GM23338 (cell line): ENCODE measurements at regions not wholly inside any gene's neighbourhood (a gene's known extent, or its start where the extent isn't known, plus 50 kb on each side); places are given as distances from the start of the nearest gene placed in this dataset.

Experiments
- ATAC-seq: fragments of 200-7000 bp; cut with Tn5 transposase; 3 replicates; pipeline ENCODE4 v1.9.1; 2020
- DNase-seq: peaks from one replicate; pipeline ENCODE4 v3.0.0-alpha.2; 2015; ENCODE audit warnings: low spot score
- H2AFZ ChIP-seq: fragments of 200-600 bp; sonication (generic); 2 replicates; pipeline ENCODE4 v1.8.0; 2016; ENCODE audit warnings: antibody characterized with exemption, mild to moderate bottlenecking, moderate library complexity
- H3F3A ChIP-seq: fragments of 200-600 bp; sonication (generic); replicated peaks from 2 replicates; pipeline ENCODE4 v1.8.0; 2017; ENCODE audit warnings: antibody characterized with exemption, mixed run types, low read depth
- H3K27ac ChIP-seq: fragments of 200-600 bp; sonication (generic); 2 replicates; pipeline ENCODE4 v1.6.1; 2016; ENCODE audit warnings: low read depth
- H3K27me3 ChIP-seq: fragments of 200-600 bp; sonication (generic); 2 replicates; pipeline ENCODE4 v1.8.0; 2016; ENCODE audit warnings: mild to moderate bottlenecking, mixed run types, moderate library complexity; ENCODE audit not compliant: insufficient read depth
- H3K36me3 ChIP-seq: fragments of 200-600 bp; sonication (generic); 2 replicates; pipeline ENCODE4 v1.8.0; 2016; ENCODE audit warnings: mild to moderate bottlenecking; ENCODE audit not compliant: insufficient read depth
- H3K4me1 ChIP-seq: fragments of 200-600 bp; sonication (generic); 2 replicates; pipeline ENCODE4 v1.8.0; 2016; ENCODE audit warnings: mild to moderate bottlenecking, moderate library complexity; ENCODE audit not compliant: insufficient read depth
- H3K4me2 ChIP-seq: fragments of 200-600 bp; sonication (generic); 2 replicates; pipeline ENCODE4 v1.7.1; 2017; ENCODE audit warnings: mixed run types
- H3K4me3 ChIP-seq: fragments of 200-600 bp; sonication (generic); 2 replicates; pipeline ENCODE4 v1.6.1; 2016; ENCODE audit warnings: mixed run types
- H3K79me2 ChIP-seq: fragments of 200-600 bp; sonication (generic); replicated peaks from 2 replicates; pipeline ENCODE4 v1.8.0; 2017; ENCODE audit warnings: mild to moderate bottlenecking; ENCODE audit not compliant: insufficient read depth
- H3K9me2 ChIP-seq: fragments of 200-600 bp; sonication (generic); 2 replicates; pipeline ENCODE4 v1.8.0; 2017; ENCODE audit not compliant: insufficient read depth
- H4K20me1 ChIP-seq: fragments of 200-600 bp; sonication (generic); replicated peaks from 2 replicates; pipeline ENCODE4 v1.8.0; 2017; ENCODE audit warnings: mild to moderate bottlenecking; ENCODE audit not compliant: insufficient read depth
- H3K27ac Mint-ChIP-seq: 2 replicates; pipeline ENCODE4 v1.8.0; 2020; ENCODE audit warnings: inconsistent platforms, mild to moderate bottlenecking, moderate library complexity, mixed read lengths
- H3K27me3 Mint-ChIP-seq: 3 replicates; pipeline ENCODE4 v1.8.0; 2022; ENCODE audit warnings: low read depth, mild to moderate bottlenecking, moderate library complexity, mixed read lengths, inconsistent platforms; ENCODE audit not compliant: insufficient read depth, poor library complexity
- H3K36me3 Mint-ChIP-seq: 3 replicates; pipeline ENCODE4 v1.8.0; 2021; ENCODE audit warnings: low read depth, mild to moderate bottlenecking, inconsistent platforms, moderate library complexity, mixed read lengths
- H3K4me1 Mint-ChIP-seq: 3 replicates; pipeline ENCODE4 v1.8.0; 2020; ENCODE audit warnings: mild to moderate bottlenecking, inconsistent platforms, mixed read lengths
- H3K4me3 Mint-ChIP-seq: 3 replicates; pipeline ENCODE4 v1.8.0; 2021; ENCODE audit warnings: moderate library complexity, mild to moderate bottlenecking, inconsistent platforms, mixed read lengths
- H3K9me3 Mint-ChIP-seq: 3 replicates; pipeline ENCODE4 v1.8.0; 2020; ENCODE audit warnings: moderate library complexity, mild to moderate bottlenecking, inconsistent platforms, mixed read lengths
- EZH2 ChIP-seq: fragments of 200-600 bp; sonication (generic); IDR thresholded peaks from one replicate; pipeline ENCODE4 v1.8.0; 2017; ENCODE audit warnings: antibody characterized with exemption, mild to moderate bottlenecking, low read depth; ENCODE audit not compliant: unreplicated experiment
- EZH2phosphoT487 ChIP-seq: fragments of 200-600 bp; sonication (generic); IDR thresholded peaks from one replicate; pipeline ENCODE4 v1.8.1; 2018; ENCODE audit warnings: antibody characterized with exemption; ENCODE audit not compliant: unreplicated experiment
- NANOG ChIP-seq: IDR thresholded peaks from 2 replicates; pipeline ENCODE4 v1.6.1; 2016; ENCODE audit warnings: antibody characterized with exemption, borderline replicate concordance
- POLR2AphosphoS5 ChIP-seq: IDR thresholded peaks from 2 replicates; pipeline ENCODE4 v1.6.1; 2016; ENCODE audit warnings: antibody characterized with exemption, low read depth
- REST ChIP-seq: IDR thresholded peaks from one replicate; pipeline ENCODE4 v1.6.1; 2018; ENCODE audit warnings: antibody characterized with exemption; ENCODE audit not compliant: unreplicated experiment
- STAT1 ChIP-seq: IDR thresholded peaks from one replicate; pipeline ENCODE4 v1.6.1; 2016; ENCODE audit warnings: antibody characterized with exemption; ENCODE audit not compliant: unreplicated experiment
- ZNF114 ChIP-seq: fragments of 250-450 bp; sonication (Bioruptor Pico); IDR thresholded peaks from 2 replicates; pipeline ENCODE4 v1.5.0; 2020; ENCODE audit warnings: mild to moderate bottlenecking, moderate library complexity
- ZNF331 ChIP-seq: fragments of 250-450 bp; sonication (Bioruptor Pico); IDR thresholded peaks from 2 replicates; pipeline ENCODE4 v1.5.0; 2020; ENCODE audit warnings: low read depth, mild to moderate bottlenecking, moderate library complexity
- TF ChIP-seq, protein P1 (sequence below): fragments of 250-450 bp; sonication (Bioruptor Pico); IDR thresholded peaks from 2 replicates; pipeline ENCODE4 v1.5.0; 2020; ENCODE audit warnings: mild to moderate bottlenecking, moderate library complexity

- TF ChIP-seq, protein P1, sequence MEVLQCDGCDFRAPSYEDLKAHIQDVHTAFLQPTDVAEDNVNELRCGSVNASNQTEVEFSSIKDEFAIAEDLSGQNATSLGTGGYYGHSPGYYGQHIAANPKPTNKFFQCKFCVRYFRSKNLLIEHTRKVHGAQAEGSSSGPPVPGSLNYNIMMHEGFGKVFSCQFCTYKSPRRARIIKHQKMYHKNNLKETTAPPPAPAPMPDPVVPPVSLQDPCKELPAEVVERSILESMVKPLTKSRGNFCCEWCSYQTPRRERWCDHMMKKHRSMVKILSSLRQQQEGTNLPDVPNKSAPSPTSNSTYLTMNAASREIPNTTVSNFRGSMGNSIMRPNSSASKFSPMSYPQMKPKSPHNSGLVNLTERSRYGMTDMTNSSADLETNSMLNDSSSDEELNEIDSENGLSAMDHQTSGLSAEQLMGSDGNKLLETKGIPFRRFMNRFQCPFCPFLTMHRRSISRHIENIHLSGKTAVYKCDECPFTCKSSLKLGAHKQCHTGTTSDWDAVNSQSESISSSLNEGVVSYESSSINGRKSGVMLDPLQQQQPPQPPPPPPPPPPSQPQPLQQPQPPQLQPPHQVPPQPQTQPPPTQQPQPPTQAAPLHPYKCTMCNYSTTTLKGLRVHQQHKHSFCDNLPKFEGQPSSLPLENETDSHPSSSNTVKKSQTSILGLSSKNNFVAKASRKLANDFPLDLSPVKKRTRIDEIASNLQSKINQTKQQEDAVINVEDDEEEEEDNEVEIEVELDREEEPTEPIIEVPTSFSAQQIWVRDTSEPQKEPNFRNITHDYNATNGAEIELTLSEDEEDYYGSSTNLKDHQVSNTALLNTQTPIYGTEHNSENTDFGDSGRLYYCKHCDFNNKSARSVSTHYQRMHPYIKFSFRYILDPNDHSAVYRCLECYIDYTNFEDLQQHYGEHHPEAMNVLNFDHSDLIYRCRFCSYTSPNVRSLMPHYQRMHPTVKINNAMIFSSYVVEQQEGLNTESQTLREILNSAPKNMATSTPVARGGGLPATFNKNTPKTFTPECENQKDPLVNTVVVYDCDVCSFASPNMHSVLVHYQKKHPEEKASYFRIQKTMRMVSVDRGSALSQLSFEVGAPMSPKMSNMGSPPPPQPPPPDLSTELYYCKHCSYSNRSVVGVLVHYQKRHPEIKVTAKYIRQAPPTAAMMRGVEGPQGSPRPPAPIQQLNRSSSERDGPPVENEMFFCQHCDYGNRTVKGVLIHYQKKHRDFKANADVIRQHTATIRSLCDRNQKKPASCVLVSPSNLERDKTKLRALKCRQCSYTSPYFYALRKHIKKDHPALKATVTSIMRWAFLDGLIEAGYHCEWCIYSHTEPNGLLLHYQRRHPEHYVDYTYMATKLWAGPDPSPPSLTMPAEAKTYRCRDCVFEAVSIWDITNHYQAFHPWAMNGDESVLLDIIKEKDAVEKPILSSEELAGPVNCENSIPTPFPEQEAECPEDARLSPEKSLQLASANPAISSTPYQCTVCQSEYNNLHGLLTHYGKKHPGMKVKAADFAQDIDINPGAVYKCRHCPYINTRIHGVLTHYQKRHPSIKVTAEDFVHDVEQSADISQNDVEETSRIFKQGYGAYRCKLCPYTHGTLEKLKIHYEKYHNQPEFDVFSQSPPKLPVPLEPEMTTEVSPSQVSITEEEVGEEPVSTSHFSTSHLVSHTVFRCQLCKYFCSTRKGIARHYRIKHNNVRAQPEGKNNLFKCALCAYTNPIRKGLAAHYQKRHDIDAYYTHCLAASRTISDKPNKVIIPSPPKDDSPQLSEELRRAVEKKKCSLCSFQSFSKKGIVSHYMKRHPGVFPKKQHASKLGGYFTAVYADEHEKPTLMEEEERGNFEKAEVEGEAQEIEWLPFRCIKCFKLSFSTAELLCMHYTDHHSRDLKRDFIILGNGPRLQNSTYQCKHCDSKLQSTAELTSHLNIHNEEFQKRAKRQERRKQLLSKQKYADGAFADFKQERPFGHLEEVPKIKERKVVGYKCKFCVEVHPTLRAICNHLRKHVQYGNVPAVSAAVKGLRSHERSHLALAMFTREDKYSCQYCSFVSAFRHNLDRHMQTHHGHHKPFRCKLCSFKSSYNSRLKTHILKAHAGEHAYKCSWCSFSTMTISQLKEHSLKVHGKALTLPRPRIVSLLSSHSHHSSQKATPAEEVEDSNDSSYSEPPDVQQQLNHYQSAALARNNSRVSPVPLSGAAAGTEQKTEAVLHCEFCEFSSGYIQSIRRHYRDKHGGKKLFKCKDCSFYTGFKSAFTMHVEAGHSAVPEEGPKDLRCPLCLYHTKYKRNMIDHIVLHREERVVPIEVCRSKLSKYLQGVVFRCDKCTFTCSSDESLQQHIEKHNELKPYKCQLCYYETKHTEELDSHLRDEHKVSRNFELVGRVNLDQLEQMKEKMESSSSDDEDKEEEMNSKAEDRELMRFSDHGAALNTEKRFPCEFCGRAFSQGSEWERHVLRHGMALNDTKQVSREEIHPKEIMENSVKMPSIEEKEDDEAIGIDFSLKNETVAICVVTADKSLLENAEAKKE (CRISPR knock-in tag): no peak
- TF ChIP-seq NANOG (no peak), EZH2phosphoT487 (no peak), ZNF114 (CRISPR knock-in tag) (no peak), POLR2AphosphoS5 (no peak)
Observed at GRCh38 chr16:50979806-50980620, 171.1 kb downstream of the SALL1 start (continued).

DNA sequence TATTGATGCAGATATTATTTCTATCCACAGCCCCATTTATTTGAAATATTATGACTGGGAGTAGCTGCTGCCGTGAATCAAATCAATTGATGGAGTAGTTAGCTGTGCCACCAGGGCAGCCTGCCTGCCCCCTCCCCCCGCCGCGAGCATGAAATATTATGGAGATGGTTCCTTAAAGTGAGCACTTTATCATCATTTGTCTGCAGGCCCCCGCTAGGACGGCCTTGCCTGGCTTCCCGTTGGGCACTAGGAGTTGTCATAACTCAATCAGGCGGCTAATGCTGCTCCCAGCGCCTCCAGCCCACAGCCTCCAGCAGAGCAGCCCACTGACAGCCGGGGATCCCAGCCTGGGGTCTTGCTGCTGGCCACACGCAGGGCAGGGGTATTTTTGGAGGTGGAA, 173.9 kb downstream of the SALL1 start:
- Histone ChIP-seq H3K4me1 (no peaks in the 10 kb centered on the region), H3K4me2 (no peak overlapping the region), H3K27me3 (no peaks in the 10 kb centered on the region), H3K36me3 (no peaks in the 10 kb centered on the region), H3K27ac (no peak overlapping the region), H3K79me2 (no peaks in the 10 kb centered on the region), H3F3A (no peaks in the 10 kb centered on the region), H3K9me2 (0 out of 2 replicates have a peak, but pooled peaks cover 2% of the 10 kb centered on the region), H3K4me3 (no peak overlapping the region), H2AFZ (no peak overlapping the region), H4K20me1 (no peaks in the 10 kb centered on the region)
- Mint-ChIP-seq H3K9me3 (no peaks in the 10 kb centered on the region), H3K27ac (no peak overlapping the region), H3K4me1 (no peaks in the 10 kb centered on the region), H3K36me3 (no peaks in the 10 kb centered on the region), H3K4me3 (no peak overlapping the region), H3K27me3 (peaks cover 8% of the 10 kb centered on the region)
- ATAC-seq: no peak
- DNase-seq: no peak
- TF ChIP-seq EZH2 (no peak), ZNF331 (CRISPR knock-in tag) (no peak), REST (no peak), STAT1 (no peak)
